GM10248 (cell line): ENCODE measurements at regions not wholly inside any gene's neighbourhood (a gene's known extent, or its start where the extent isn't known, plus 50 kb on each side); places are given as distances from the start of the nearest gene placed in this dataset.

ENCODE experiments used
- CTCF ChIA-PET: fragments of 300-600 bp; sonication (Branson Sonifier 250); formaldehyde crosslinking; extraction: SDS; loops from one replicate; lab custom pipeline; 2021; ENCODE audit warnings: antibody characterized with exemption; lab: Yijun Ruan, JAX
- POLR2A ChIA-PET: fragments of 350-650 bp; sonication (Branson Sonifier 250); formaldehyde crosslinking; extraction: SDS; loops from one replicate; lab custom pipeline; 2020; ENCODE audit warnings: antibody characterized with exemption; lab: Yijun Ruan, JAX
- DNase-seq: peaks from one replicate; pipeline ENCODE4 v3.0.0; 2012; ENCODE audit errors: extremely low spot score
- TF ChIP-seq, protein P1 (sequence below): IDR thresholded peaks from 2 replicates; pipeline ENCODE4 v1.5.1; 2012; ENCODE audit warnings: mild to moderate bottlenecking, low read depth; ENCODE audit errors: extremely low read depth, missing control alignments, control extremely low read depth

DNA sequence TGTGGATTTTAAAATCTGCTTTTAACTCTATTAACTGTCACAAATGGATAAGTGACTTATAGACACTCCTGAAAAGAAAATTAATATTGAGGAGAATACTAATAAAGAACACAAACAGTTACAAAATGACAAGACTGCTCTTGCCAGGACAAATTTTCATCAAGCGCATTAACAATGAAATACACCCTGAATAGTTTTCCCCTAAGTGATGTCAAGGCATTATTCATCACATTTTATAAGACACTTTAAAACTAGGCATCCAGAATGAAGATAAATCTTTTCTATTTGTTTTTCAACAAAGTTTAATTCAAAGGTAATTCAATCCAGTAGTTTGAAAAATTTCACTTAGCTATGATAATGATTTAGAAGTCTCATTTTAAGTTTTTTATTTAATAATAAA lies 110.5 kb upstream of the SEC61G start:
- POLR2A ChIA-PET = no interaction called here
- TF ChIP-seq, protein P1, sequence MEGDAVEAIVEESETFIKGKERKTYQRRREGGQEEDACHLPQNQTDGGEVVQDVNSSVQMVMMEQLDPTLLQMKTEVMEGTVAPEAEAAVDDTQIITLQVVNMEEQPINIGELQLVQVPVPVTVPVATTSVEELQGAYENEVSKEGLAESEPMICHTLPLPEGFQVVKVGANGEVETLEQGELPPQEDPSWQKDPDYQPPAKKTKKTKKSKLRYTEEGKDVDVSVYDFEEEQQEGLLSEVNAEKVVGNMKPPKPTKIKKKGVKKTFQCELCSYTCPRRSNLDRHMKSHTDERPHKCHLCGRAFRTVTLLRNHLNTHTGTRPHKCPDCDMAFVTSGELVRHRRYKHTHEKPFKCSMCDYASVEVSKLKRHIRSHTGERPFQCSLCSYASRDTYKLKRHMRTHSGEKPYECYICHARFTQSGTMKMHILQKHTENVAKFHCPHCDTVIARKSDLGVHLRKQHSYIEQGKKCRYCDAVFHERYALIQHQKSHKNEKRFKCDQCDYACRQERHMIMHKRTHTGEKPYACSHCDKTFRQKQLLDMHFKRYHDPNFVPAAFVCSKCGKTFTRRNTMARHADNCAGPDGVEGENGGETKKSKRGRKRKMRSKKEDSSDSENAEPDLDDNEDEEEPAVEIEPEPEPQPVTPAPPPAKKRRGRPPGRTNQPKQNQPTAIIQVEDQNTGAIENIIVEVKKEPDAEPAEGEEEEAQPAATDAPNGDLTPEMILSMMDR = no peak
- CTCF ChIA-PET = interaction anchor here (1.8 kb wide), 1 partner anchor 11 kb away, joined by 4 read pairs; no protein-coding TSS in a partner anchor
- DNase-seq = no peak

DNA sequence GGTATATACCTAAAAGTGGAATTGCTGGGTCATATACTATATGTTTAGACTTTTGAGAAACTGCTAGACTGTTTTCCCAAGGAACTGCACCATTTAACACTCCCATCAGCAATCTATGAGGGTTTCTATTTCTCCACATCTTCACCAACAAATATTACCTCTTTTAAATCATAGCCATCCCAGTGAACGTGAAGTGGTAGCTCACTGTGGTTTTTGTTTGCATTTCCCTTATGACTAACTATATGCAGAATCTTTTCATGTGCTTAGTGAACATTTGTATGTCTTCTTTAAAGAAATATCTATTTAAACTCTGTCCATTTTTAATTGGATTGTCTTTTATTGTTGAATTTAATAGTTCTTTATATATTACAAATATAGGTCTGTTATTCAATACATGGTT lies 115.8 kb upstream of the SEC61G start:
- CTCF ChIA-PET = no interaction called here

DNA sequence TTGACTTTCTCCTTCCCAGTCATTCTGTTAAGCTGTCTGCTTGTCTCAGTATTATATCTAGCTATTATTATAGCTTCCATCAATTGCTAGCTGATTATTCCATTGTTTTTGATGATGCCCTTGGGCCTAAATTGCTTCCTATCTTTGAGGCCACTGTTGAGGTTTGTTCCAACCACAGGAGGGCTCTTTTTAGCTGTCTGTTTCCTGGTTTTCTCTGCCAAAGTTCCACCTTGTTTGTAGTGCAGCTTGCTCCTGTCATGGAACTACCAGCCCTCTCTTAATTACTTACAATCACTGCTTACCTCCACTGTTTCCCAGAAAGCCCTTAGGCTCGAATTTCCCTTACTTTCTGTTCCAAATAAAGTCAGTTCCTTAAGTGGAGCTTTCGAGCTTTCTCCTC lies 118.7 kb upstream of the SEC61G start:
- TF ChIP-seq, protein P1 = no peak
- DNase-seq = no peak
- ChIA-PET POLR2A (no interaction called here), CTCF (interaction anchor here (1.0 to 1.2 kb wide), 3 partner anchors 15 to 378 kb away, joined by 3 to 4 read pairs (median 3); no protein-coding TSS in a partner anchor)

More for the DNA sequence above, 115.8 kb upstream of the SEC61G start:
- DNase-seq = no peak
- POLR2A ChIA-PET = no interaction called here
- TF ChIP-seq, protein P1 = no peak

DNA sequence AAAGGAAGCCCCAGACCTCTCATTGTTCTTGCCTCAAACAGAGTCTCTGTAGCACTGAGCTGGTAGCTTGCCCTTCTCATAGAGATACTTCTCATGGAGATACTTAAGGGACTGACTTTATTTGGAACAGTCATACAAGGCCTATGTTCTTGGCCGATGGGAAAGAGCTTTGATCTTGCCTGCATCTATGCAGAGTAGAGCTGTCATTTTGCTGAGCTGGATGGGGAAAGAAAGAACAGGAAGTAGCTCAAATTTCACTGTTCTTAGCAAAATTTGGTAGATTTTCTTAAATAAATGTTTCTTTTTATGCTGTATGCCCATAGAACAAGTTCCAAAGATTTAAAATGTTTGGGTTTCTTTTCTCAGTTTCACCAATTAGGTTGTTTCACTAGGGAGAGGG lies 119.3 kb upstream of the SEC61G start:
- DNase-seq = no peak
- ChIA-PET CTCF (interaction anchor here (1.0 to 1.2 kb wide), 3 partner anchors 15 to 377 kb away, joined by 3 to 4 read pairs (median 3); no protein-coding TSS in a partner anchor), POLR2A (no interaction called here)
- TF ChIP-seq, protein P1 = no peak

DNA sequence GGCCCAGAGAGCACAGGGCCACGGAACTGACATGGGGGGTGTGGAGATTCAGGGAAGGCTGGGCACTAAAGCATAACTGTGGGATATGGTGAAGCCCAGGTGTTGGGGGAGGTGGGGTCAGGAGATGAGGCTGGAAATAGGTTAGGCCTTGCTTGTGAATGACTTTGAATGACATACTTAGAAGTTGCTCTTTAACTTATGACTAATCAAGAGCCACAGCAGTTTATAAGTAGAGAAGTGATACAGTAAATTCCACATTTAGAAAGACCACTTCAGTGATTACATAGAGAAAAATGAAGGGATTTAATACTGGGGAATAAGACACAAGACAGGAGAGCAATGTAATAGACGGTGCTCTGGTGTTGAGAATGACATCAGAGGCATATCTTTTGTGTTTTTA lies 120.8 kb upstream of the SEC61G start:
- CTCF ChIA-PET = no interaction called here
- TF ChIP-seq, protein P1 = no peak
- DNase-seq = no peak

DNA sequence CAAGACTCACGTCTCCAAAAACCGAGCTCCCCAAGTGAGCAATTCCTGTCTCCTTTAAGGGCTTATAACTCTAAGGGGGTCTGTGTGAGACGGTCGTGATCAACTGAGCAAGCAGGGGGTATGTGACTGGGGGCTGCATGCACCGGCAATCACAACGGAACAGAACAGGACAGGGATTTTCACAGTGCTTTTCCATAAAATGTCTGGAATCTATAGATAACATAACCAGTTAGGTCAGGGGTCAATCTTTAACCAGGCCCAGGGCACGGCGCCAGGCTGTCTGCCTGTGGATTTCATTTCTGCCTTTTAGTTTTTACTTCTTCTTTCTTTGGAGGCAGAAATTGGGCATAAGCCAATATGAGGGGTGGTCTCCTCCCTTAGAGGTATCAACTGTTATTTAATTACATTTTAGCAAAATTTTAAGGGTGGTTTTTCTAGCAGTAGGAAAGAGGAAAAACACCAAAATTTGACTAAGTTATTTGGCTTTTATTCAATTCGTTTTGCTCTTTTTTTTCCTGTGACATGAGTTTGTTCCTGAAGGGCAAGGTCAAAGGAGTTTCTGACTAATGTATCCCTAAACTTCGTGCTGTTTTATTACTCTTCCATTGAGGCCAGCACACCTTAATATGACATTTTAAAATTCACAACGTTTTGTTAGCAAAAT lies 121.4 kb upstream of the SEC61G start:
- CTCF ChIA-PET = no interaction called here
- no peak for DNase-seq
- TF ChIP-seq, protein P1 = no peak
- POLR2A ChIA-PET = no interaction called here

More for the DNA sequence above, 120.8 kb upstream of the SEC61G start:
- POLR2A ChIA-PET = no interaction called here
